SK-N-SH treated with all-trans-retinoic acid at 6 μM for 48 hours (cell line): ENCODE measurements at regions not wholly inside any gene's neighbourhood (a gene's known extent, or its start where the extent isn't known, plus 50 kb on each side); places are given as distances from the start of the nearest gene placed in this dataset.

Source experiments
- ATAC-seq: fragments of 200-7000 bp; cut with Tn5 transposase; 3 replicates; pipeline ENCODE4 v1.9.1; 2020; ENCODE audit warnings: mild to moderate bottlenecking, moderate library complexity
- ARNTL ChIP-seq: fragments of 450-650 bp; formaldehyde crosslinking; IDR thresholded peaks from 2 replicates; pipeline ENCODE4 v1.5.0; 2020; ENCODE audit warnings: low read depth, mild to moderate bottlenecking, moderate library complexity, borderline replicate concordance
- BACH2 ChIP-seq: fragments of 250-450 bp; sonication (Bioruptor Pico); IDR thresholded peaks from 2 replicates; pipeline ENCODE4 v1.9.0; 2021; ENCODE audit warnings: mild to moderate bottlenecking, borderline replicate concordance
- CSDC2 ChIP-seq: fragments of 250-450 bp; sonication (Bioruptor Pico); IDR thresholded peaks from 2 replicates; pipeline ENCODE4 v1.5.0; 2020; ENCODE audit warnings: mild to moderate bottlenecking, moderate library complexity
- ESRRG ChIP-seq: fragments of 250-450 bp; sonication (Bioruptor Pico); IDR thresholded peaks from 2 replicates; pipeline ENCODE4 v1.6.1; 2021; ENCODE audit warnings: mild to moderate bottlenecking
- GLIS3 ChIP-seq: fragments of 250-450 bp; sonication (Bioruptor Pico); IDR thresholded peaks from 2 replicates; pipeline ENCODE4 v1.5.0; 2020; ENCODE audit warnings: mild to moderate bottlenecking, moderate library complexity
- ISL1 ChIP-seq: fragments of 250-450 bp; sonication (Bioruptor Pico); IDR thresholded peaks from 2 replicates; pipeline ENCODE4 v2.1.2; 2022; ENCODE audit warnings: mild to moderate bottlenecking, moderate library complexity
- OSR1 ChIP-seq: fragments of 250-450 bp; sonication (Bioruptor Pico); IDR thresholded peaks from 2 replicates; pipeline ENCODE4 v1.8.0; 2022; ENCODE audit warnings: moderate library complexity, mild to moderate bottlenecking, inconsistent platforms
- POU6F1 ChIP-seq: fragments of 250-450 bp; sonication (Bioruptor Pico); IDR thresholded peaks from 2 replicates; pipeline ENCODE4 v1.8.0; 2021; ENCODE audit warnings: low read depth, mild to moderate bottlenecking, moderate library complexity, borderline replicate concordance
- PPARA ChIP-seq: fragments of 250-450 bp; sonication (Bioruptor Pico); IDR thresholded peaks from 2 replicates; pipeline ENCODE4 v1.5.0; 2020; ENCODE audit warnings: mild to moderate bottlenecking, borderline replicate concordance
- RARB ChIP-seq: fragments of 250-450 bp; sonication (Bioruptor Pico); IDR thresholded peaks from 2 replicates; pipeline ENCODE4 v1.8.0; 2021; ENCODE audit warnings: mild to moderate bottlenecking, moderate library complexity
- SNAI2 ChIP-seq: fragments of 250-450 bp; sonication (Bioruptor Pico); IDR thresholded peaks from 2 replicates; pipeline ENCODE4 v1.5.0; 2020; ENCODE audit warnings: mild to moderate bottlenecking, moderate library complexity
- TOX ChIP-seq: fragments of 250-450 bp; sonication (Bioruptor Pico); IDR thresholded peaks from 2 replicates; pipeline ENCODE4 v1.8.0; 2021; ENCODE audit warnings: mild to moderate bottlenecking, moderate library complexity, borderline replicate concordance
- TSHZ2 ChIP-seq: fragments of 250-450 bp; sonication (Bioruptor Pico); IDR thresholded peaks from 2 replicates; pipeline ENCODE4 v1.5.0; 2020; ENCODE audit warnings: mild to moderate bottlenecking, moderate library complexity
- ZC3H10 ChIP-seq: fragments of 250-450 bp; sonication (Bioruptor Pico); IDR thresholded peaks from 2 replicates; pipeline ENCODE4 v1.5.1; 2021; ENCODE audit warnings: mild to moderate bottlenecking, moderate library complexity
- ZFP3 ChIP-seq: fragments of 250-450 bp; sonication (Bioruptor Pico); IDR thresholded peaks from 2 replicates; pipeline ENCODE4 v1.5.0; 2020; ENCODE audit warnings: mild to moderate bottlenecking, moderate library complexity
- ZFP30 ChIP-seq: fragments of 450-650 bp; formaldehyde crosslinking; IDR thresholded peaks from 2 replicates; pipeline ENCODE4 v1.5.0; 2022; ENCODE audit warnings: mild to moderate bottlenecking, moderate library complexity
- ZNF565 ChIP-seq: fragments of 450-650 bp; formaldehyde crosslinking; conservative IDR thresholded peaks from 2 replicates; pipeline ENCODE4 v1.5.0; 2020; ENCODE audit warnings: low read depth, mild to moderate bottlenecking, moderate library complexity
- ZNF8 ChIP-seq: fragments of 450-650 bp; formaldehyde crosslinking; IDR thresholded peaks from 2 replicates; pipeline ENCODE4 v1.5.0; 2020; ENCODE audit warnings: mild to moderate bottlenecking, moderate library complexity
- TF ChIP-seq, protein P1 (sequence below): fragments of 250-450 bp; sonication (Bioruptor Pico); IDR thresholded peaks from 2 replicates; pipeline ENCODE4 v1.8.0; 2020; ENCODE audit warnings: mild to moderate bottlenecking, moderate library complexity, borderline replicate concordance
- TF ChIP-seq, protein P2 (sequence below): fragments of 250-450 bp; sonication (Bioruptor Pico); IDR thresholded peaks from 2 replicates; pipeline ENCODE4 v1.5.1; 2020; ENCODE audit warnings: low read depth, mild to moderate bottlenecking, moderate library complexity
- TF ChIP-seq, protein P3 (sequence below): fragments of 250-450 bp; sonication (Bioruptor Pico); IDR thresholded peaks from 2 replicates; pipeline ENCODE4 v1.5.1; 2021; ENCODE audit warnings: mild to moderate bottlenecking, moderate library complexity

DNA sequence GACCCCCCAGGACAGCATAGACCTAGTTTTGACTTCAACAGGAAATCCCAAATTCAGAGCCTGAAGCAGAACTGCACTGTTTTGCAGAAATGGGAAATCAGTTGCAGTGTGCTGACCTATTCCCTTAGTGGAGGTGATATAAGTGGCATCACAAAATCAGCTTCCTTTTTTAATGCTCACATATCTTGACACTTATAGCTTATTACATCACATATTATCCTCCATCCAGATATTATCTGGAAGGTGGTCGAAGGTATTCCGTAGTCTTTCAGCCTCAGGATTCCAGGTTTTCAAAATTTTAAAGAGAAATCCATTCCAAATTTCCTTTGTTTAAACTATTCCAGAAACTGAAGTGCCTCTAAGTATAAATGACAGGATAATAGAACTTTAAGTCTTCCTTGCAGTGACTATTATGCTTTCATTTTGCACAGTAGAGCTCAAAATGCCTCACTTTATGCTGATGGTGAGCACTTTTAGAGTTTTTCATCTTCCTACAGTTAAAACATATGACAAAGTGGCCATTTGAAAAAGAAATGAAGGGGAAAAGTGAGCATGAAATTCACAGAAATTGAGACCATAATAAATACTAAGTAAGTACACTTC, 106.4 kb upstream of the DPYD start:
- TF ChIP-seq TOX (CRISPR knock-in tag) (peak; percentile 82), CSDC2 (CRISPR knock-in tag) (no peak)
- TF ChIP-seq, all 23 proteins: peak for 1
- ATAC-seq = peak; percentile 24; the same call in 2 of the 3 replicates

GRCh38 chr1:98025858-98026257, 105.0 kb upstream of the DPYD start:
- ATAC-seq = no peak
- TF ChIP-seq, protein P1, sequence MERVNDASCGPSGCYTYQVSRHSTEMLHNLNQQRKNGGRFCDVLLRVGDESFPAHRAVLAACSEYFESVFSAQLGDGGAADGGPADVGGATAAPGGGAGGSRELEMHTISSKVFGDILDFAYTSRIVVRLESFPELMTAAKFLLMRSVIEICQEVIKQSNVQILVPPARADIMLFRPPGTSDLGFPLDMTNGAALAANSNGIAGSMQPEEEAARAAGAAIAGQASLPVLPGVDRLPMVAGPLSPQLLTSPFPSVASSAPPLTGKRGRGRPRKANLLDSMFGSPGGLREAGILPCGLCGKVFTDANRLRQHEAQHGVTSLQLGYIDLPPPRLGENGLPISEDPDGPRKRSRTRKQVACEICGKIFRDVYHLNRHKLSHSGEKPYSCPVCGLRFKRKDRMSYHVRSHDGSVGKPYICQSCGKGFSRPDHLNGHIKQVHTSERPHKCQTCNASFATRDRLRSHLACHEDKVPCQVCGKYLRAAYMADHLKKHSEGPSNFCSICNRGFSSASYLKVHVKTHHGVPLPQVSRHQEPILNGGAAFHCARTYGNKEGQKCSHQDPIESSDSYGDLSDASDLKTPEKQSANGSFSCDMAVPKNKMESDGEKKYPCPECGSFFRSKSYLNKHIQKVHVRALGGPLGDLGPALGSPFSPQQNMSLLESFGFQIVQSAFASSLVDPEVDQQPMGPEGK = no peak
- TF ChIP-seq POU6F1 (CRISPR knock-in tag) (no peak), ISL1 (CRISPR knock-in tag) (no peak), PPARA (no peak), ZFP3 (CRISPR knock-in tag) (no peak), SNAI2 (CRISPR knock-in tag) (no peak), TSHZ2 (CRISPR knock-in tag) (no peak), CSDC2 (CRISPR knock-in tag) (no peak), ESRRG (CRISPR knock-in tag) (no peak), OSR1 (CRISPR knock-in tag) (no peak), ZNF565 (CRISPR knock-in tag) (no peak), RARB (no peak), ZC3H10 (CRISPR knock-in tag) (no peak), BACH2 (CRISPR knock-in tag) (no peak), ZNF8 (no peak), ARNTL (CRISPR knock-in tag) (no peak), ZFP30 (CRISPR knock-in tag) (no peak)
- TF ChIP-seq, protein P2, sequence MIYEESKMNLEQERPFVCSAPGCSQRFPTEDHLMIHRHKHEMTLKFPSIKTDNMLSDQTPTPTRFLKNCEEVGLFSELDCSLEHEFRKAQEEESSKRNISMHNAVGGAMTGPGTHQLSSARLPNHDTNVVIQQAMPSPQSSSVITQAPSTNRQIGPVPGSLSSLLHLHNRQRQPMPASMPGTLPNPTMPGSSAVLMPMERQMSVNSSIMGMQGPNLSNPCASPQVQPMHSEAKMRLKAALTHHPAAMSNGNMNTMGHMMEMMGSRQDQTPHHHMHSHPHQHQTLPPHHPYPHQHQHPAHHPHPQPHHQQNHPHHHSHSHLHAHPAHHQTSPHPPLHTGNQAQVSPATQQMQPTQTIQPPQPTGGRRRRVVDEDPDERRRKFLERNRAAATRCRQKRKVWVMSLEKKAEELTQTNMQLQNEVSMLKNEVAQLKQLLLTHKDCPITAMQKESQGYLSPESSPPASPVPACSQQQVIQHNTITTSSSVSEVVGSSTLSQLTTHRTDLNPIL (CRISPR knock-in tag) = no peak
- TF ChIP-seq, protein P3, sequence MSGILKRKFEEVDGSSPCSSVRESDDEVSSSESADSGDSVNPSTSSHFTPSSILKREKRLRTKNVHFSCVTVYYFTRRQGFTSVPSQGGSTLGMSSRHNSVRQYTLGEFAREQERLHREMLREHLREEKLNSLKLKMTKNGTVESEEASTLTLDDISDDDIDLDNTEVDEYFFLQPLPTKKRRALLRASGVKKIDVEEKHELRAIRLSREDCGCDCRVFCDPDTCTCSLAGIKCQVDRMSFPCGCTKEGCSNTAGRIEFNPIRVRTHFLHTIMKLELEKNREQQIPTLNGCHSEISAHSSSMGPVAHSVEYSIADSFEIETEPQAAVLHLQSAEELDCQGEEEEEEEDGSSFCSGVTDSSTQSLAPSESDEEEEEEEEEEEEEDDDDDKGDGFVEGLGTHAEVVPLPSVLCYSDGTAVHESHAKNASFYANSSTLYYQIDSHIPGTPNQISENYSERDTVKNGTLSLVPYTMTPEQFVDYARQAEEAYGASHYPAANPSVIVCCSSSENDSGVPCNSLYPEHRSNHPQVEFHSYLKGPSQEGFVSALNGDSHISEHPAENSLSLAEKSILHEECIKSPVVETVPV (CRISPR knock-in tag) = no peak

GRCh38 chr1:98021126-98021525, 100.3 kb upstream of the DPYD start:
- TF ChIP-seq, protein P3 (CRISPR knock-in tag) = no peak
- TF ChIP-seq GLIS3 (CRISPR knock-in tag) (no peak), BACH2 (CRISPR knock-in tag) (no peak), OSR1 (CRISPR knock-in tag) (no peak), ZFP30 (CRISPR knock-in tag) (no peak), TSHZ2 (CRISPR knock-in tag) (no peak), ISL1 (CRISPR knock-in tag) (no peak)
- TF ChIP-seq, protein P2 (CRISPR knock-in tag) = no peak
- no peak for ATAC-seq
